ENCODE measurements at regions not wholly inside any gene's neighbourhood (a gene's known extent, or its start where the extent isn't known, plus 50 kb on each side); places are given as distances from the start of the nearest gene placed in this dataset.
A peak's percentile ranks its signal among the peaks of the same experiment; 100 is the strongest.

DNA sequence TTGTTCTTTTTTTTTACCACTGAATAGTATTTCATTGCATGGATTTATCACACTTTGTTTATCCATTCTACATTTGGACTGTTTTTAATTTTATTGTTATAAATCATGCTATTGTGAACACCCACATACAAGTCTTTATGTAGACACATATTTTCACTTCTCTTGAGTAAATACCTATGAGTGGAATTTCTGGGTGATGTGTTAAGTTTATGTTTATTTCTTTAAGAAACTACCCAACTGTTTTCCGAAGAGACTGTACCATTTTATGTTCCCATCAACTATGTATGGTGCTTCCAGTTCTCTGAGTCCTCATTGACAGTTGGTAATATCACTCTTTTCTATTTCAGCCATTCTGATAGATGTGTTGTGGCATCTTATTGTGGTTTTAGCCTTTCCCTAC, 54.0 kb downstream of the RIN2 start:
- H3K9me3 ChIP-seq (ENCODE audit: control insufficient read depth, low read length): no peaks in the 10 kb centered on the region
- no peak overlapping the region for H2AFZ ChIP-seq (ENCODE audit: low read depth, low read length)
- no peaks in the 10 kb centered on the region for H3K27me3 ChIP-seq (ENCODE audit: control insufficient read depth in 1 of 2, insufficient read depth in 1 of 2, low read length in 2 of 2)
- H4K91ac ChIP-seq (ENCODE audit: low read length): no peak overlapping the region
- peaks cover 11 to 14% of the 10 kb centered on the region in 2 experiments for H3K36me3 ChIP-seq (ENCODE audit: control insufficient read depth in 1 of 2, insufficient read depth in 2 of 2, low read depth in 1 of 2, low read length in 2 of 2)
- H2BK12ac ChIP-seq (ENCODE audit: low read length in 2 of 2): no peak overlapping the region
- H3K4ac ChIP-seq (ENCODE audit: low read depth in 1 of 2, low read length in 2 of 2): no peak overlapping the region
- no peak overlapping the region for H2BK5ac ChIP-seq (ENCODE audit: low read depth, low read length, poor library complexity, severe bottlenecking)
- H3K27ac ChIP-seq (ENCODE audit: low read length, poor library complexity, severe bottlenecking): no peak overlapping the region
- H3K18ac ChIP-seq (ENCODE audit: low read depth in 1 of 2, low read length in 2 of 2): no peak overlapping the region
- H3K9ac ChIP-seq (ENCODE audit: low read length): no peak overlapping the region
- no peak overlapping the region for H3K4me2 ChIP-seq (ENCODE audit: low read length, poor library complexity, severe bottlenecking)
- no peak overlapping the region for H4K8ac ChIP-seq (ENCODE audit: low read length)
- no peak overlapping the region for H2BK120ac ChIP-seq (ENCODE audit: low read depth, low read length)
- WGBS: no CpG with 5 or more reads among the region's 1 CpG
- H2AK5ac ChIP-seq (ENCODE audit: low read length, severe bottlenecking): no peak overlapping the region
- no peak overlapping the region for H3K4me3 ChIP-seq (ENCODE audit: insufficient read depth in 1 of 2, low read depth in 1 of 2, low read length in 2 of 2)
- H3K4me1 ChIP-seq (ENCODE audit: control insufficient read depth, insufficient read depth, low read depth, low read length): peaks cover 19% of the 10 kb centered on the region
- H3K14ac ChIP-seq (ENCODE audit: low read length in 2 of 2): no peak overlapping the region
- no peak for DNase-seq
- peaks cover 15% of the 10 kb centered on the region for H3K79me1 ChIP-seq (replicated peaks; ENCODE audit: low read length, poor library complexity, severe bottlenecking)
- no peak overlapping the region for H2BK15ac ChIP-seq (ENCODE audit: low read depth, poor library complexity, severe bottlenecking)
- H3K23ac ChIP-seq (ENCODE audit: low read length in 2 of 2): no peak overlapping the region

GRCh38 chr20:19812696-19813095, 54.6 kb downstream of the RIN2 start:
- Histone ChIP-seq H3K14ac (ENCODE audit: low read length in 2 of 2) (no peak overlapping the region), H3K4me1 (ENCODE audit: control insufficient read depth, insufficient read depth, low read depth, low read length) (peaks cover 19% of the 10 kb centered on the region), H2AFZ (ENCODE audit: low read depth, low read length) (no peak overlapping the region), H3K4me2 (ENCODE audit: low read length, poor library complexity, severe bottlenecking) (no peak overlapping the region), H2AK5ac (ENCODE audit: low read length, severe bottlenecking) (peak overlapping the region; percentile 97), H4K91ac (ENCODE audit: low read length) (peak overlapping the region; percentile 44), H3K4ac (ENCODE audit: low read depth in 1 of 2, low read length in 2 of 2) (peak overlapping the region; percentile 55 to 69), H4K8ac (ENCODE audit: low read length) (peak overlapping the region; percentile 32), H2BK5ac (ENCODE audit: low read depth, low read length, poor library complexity, severe bottlenecking) (no peak overlapping the region), H2BK15ac (ENCODE audit: low read depth, poor library complexity, severe bottlenecking) (no peak overlapping the region), H3K18ac (ENCODE audit: low read depth in 1 of 2, low read length in 2 of 2) (peak overlapping the region; percentile 34 to 76), H3K27ac (ENCODE audit: low read length, poor library complexity, severe bottlenecking) (no peak overlapping the region), H2BK120ac (ENCODE audit: low read depth, low read length) (no peak overlapping the region), H3K79me1 (replicated peaks; ENCODE audit: low read length, poor library complexity, severe bottlenecking) (peaks cover 15% of the 10 kb centered on the region), H3K9me3 (ENCODE audit: control insufficient read depth, low read length) (no peaks in the 10 kb centered on the region), H2BK12ac (ENCODE audit: low read length in 2 of 2) (peak overlapping the region in 1 of 2 experiments; percentile 9), H3K4me3 (ENCODE audit: insufficient read depth in 1 of 2, low read depth in 1 of 2, low read length in 2 of 2) (no peak overlapping the region), H3K27me3 (ENCODE audit: control insufficient read depth in 1 of 2, insufficient read depth in 1 of 2, low read length in 2 of 2) (no peaks in the 10 kb centered on the region), H3K9ac (ENCODE audit: low read length) (no peak overlapping the region), H3K23ac (ENCODE audit: low read length in 2 of 2) (no peak overlapping the region), H3K36me3 (ENCODE audit: control insufficient read depth in 1 of 2, insufficient read depth in 2 of 2, low read depth in 1 of 2, low read length in 2 of 2) (peaks cover 11 to 14% of the 10 kb centered on the region in 2 experiments)
- DNase-seq: no peak
- WGBS: 91% methylated on average over 1 of the region's 1 CpG

GRCh38 chr20:19813846-19814640, 56.0 kb downstream of the RIN2 start:
- H3K27me3 ChIP-seq (ENCODE audit: control insufficient read depth in 1 of 2, insufficient read depth in 1 of 2, low read length in 2 of 2): no peaks in the 10 kb centered on the region
- H2BK12ac ChIP-seq (ENCODE audit: low read length in 2 of 2): peak overlapping the region; percentile 85 to 96
- no peak overlapping the region for H3K23ac ChIP-seq (ENCODE audit: low read length in 2 of 2)
- H3K36me3 ChIP-seq (ENCODE audit: control insufficient read depth in 1 of 2, insufficient read depth in 2 of 2, low read depth in 1 of 2, low read length in 2 of 2): peaks cover 11 to 15% of the 10 kb centered on the region in 2 experiments
- peaks cover 2% of the 10 kb centered on the region for H3K9me3 ChIP-seq (ENCODE audit: control insufficient read depth, low read length)
- H3K4me2 ChIP-seq (ENCODE audit: low read length, poor library complexity, severe bottlenecking): no peak overlapping the region
- 55% methylated on average over 9 of the region's 9 CpGs for WGBS
- H3K14ac ChIP-seq (ENCODE audit: low read length in 2 of 2): no peak overlapping the region
- peak overlapping the region; percentile 82 for H2BK15ac ChIP-seq (ENCODE audit: low read depth, poor library complexity, severe bottlenecking)
- H3K79me1 ChIP-seq (replicated peaks; ENCODE audit: low read length, poor library complexity, severe bottlenecking): peaks cover 11% of the 10 kb centered on the region
- no peak for DNase-seq
- H3K27ac ChIP-seq (ENCODE audit: low read length, poor library complexity, severe bottlenecking): peak overlapping the region; percentile 92
- peak overlapping the region; percentile 78 for H4K8ac ChIP-seq (ENCODE audit: low read length)
- peak overlapping the region; percentile 84 for H3K9ac ChIP-seq (ENCODE audit: low read length)
- no peak overlapping the region for H2AFZ ChIP-seq (ENCODE audit: low read depth, low read length)
- peak overlapping the region; percentile 81 to 82 for H3K18ac ChIP-seq (ENCODE audit: low read depth in 1 of 2, low read length in 2 of 2)
- H2BK5ac ChIP-seq (ENCODE audit: low read depth, low read length, poor library complexity, severe bottlenecking): peak overlapping the region; percentile 81
- peak overlapping the region; percentile 24 to 90 for H3K4ac ChIP-seq (ENCODE audit: low read depth in 1 of 2, low read length in 2 of 2)
- no peak overlapping the region for H3K4me3 ChIP-seq (ENCODE audit: insufficient read depth in 1 of 2, low read depth in 1 of 2, low read length in 2 of 2)
- peak overlapping the region; percentile 78 for H2AK5ac ChIP-seq (ENCODE audit: low read length, severe bottlenecking)
- peak overlapping the region; percentile 39 for H2BK120ac ChIP-seq (ENCODE audit: low read depth, low read length)
- peak overlapping the region; percentile 98 for H4K91ac ChIP-seq (ENCODE audit: low read length)
- H3K4me1 ChIP-seq (ENCODE audit: control insufficient read depth, insufficient read depth, low read depth, low read length): peaks cover 10% of the 10 kb centered on the region

GRCh38 chr20:19815553-19815991, 57.5 kb downstream of the RIN2 start:
- peak overlapping the region; percentile 84 for H3K9ac ChIP-seq (ENCODE audit: low read length)
- no peak overlapping the region for H2BK15ac ChIP-seq (ENCODE audit: low read depth, poor library complexity, severe bottlenecking)
- 3% methylated on average over 6 of the region's 8 CpGs for WGBS
- H3K36me3 ChIP-seq (ENCODE audit: control insufficient read depth in 1 of 2, insufficient read depth in 2 of 2, low read depth in 1 of 2, low read length in 2 of 2): peaks cover 4 to 13% of the 10 kb centered on the region in 2 experiments
- H2AFZ ChIP-seq (ENCODE audit: low read depth, low read length): no peak overlapping the region
- DNase-seq: peak; percentile 98
- peaks cover 7% of the 10 kb centered on the region for H3K4me1 ChIP-seq (ENCODE audit: control insufficient read depth, insufficient read depth, low read depth, low read length)
- no peak overlapping the region for H3K23ac ChIP-seq (ENCODE audit: low read length in 2 of 2)
- no peak overlapping the region for H4K8ac ChIP-seq (ENCODE audit: low read length)
- no peak overlapping the region for H2BK120ac ChIP-seq (ENCODE audit: low read depth, low read length)
- H3K79me1 ChIP-seq (replicated peaks; ENCODE audit: low read length, poor library complexity, severe bottlenecking): peaks cover 10% of the 10 kb centered on the region
- peaks cover 6% of the 10 kb centered on the region for H3K9me3 ChIP-seq (ENCODE audit: control insufficient read depth, low read length)
- no peak overlapping the region for H3K18ac ChIP-seq (ENCODE audit: low read depth in 1 of 2, low read length in 2 of 2)
- H3K27ac ChIP-seq (ENCODE audit: low read length, poor library complexity, severe bottlenecking): peak overlapping the region; percentile 90
- H2BK12ac ChIP-seq (ENCODE audit: low read length in 2 of 2): no peak overlapping the region
- H2BK5ac ChIP-seq (ENCODE audit: low read depth, low read length, poor library complexity, severe bottlenecking): peak overlapping the region; percentile 54
- H4K91ac ChIP-seq (ENCODE audit: low read length): no peak overlapping the region
- no peak overlapping the region for H3K14ac ChIP-seq (ENCODE audit: low read length in 2 of 2)
- no peaks in the 10 kb centered on the region for H3K27me3 ChIP-seq (ENCODE audit: control insufficient read depth in 1 of 2, insufficient read depth in 1 of 2, low read length in 2 of 2)
- no peak overlapping the region for H2AK5ac ChIP-seq (ENCODE audit: low read length, severe bottlenecking)
- H3K4me3 ChIP-seq (ENCODE audit: insufficient read depth in 1 of 2, low read depth in 1 of 2, low read length in 2 of 2): no peak overlapping the region
- no peak overlapping the region for H3K4me2 ChIP-seq (ENCODE audit: low read length, poor library complexity, severe bottlenecking)
- no peak overlapping the region for H3K4ac ChIP-seq (ENCODE audit: low read depth in 1 of 2, low read length in 2 of 2)
